Lung (tissue), 11 donors: ENCODE measurements at regions not wholly inside any gene's neighbourhood (a gene's known extent, or its start where the extent isn't known, plus 50 kb on each side); places are given as distances from the start of the nearest gene placed in this dataset.

Experiments used
- ATAC-seq: fragments of 200-7000 bp; cut with Tn5 transposase; one replicate; pipeline ENCODE4 v1.9.1; 2020; ENCODE audit warnings: moderate number of reproducible peaks; ENCODE audit not compliant: insufficient read depth, low FRiP score
- DNase-seq, 3 donors: peaks; one replicate each; pipeline ENCODE4 v3.0.0-alpha.2; 2013 to 2017
- H3K27ac ChIP-seq, 2 donors: one replicate each; pipeline ENCODE4 v1.5.1; 2013; ENCODE audit warnings: mild to moderate bottlenecking in 2 of 2, moderate library complexity in 2 of 2, control low read depth in 1 of 2, inconsistent platforms in 1 of 2, low read depth in 1 of 2, low read length in 1 of 2
- H3K27me3 ChIP-seq, 3 donors: one replicate each; pipeline ENCODE4 v1.5.1; 2013; ENCODE audit warnings: low read length in 2 of 3; ENCODE audit not compliant: control insufficient read depth in 3 of 3, insufficient read depth in 3 of 3
- H3K36me3 ChIP-seq, 4 donors: one replicate each; pipeline ENCODE4 v1.5.1; 2013; ENCODE audit warnings: low read length in 4 of 4, mild to moderate bottlenecking in 1 of 4, moderate library complexity in 1 of 4; ENCODE audit not compliant: control insufficient read depth in 4 of 4, insufficient read depth in 4 of 4
- H3K4me1 ChIP-seq, 5 donors: one replicate each; pipeline ENCODE4 v1.5.1; 2013; ENCODE audit warnings: low read length in 5 of 5, mild to moderate bottlenecking in 2 of 5, moderate library complexity in 1 of 5; ENCODE audit not compliant: control insufficient read depth in 5 of 5, insufficient read depth in 5 of 5
- H3K4me3 ChIP-seq: one replicate; pipeline ENCODE4 v1.5.1; 2013; ENCODE audit warnings: mild to moderate bottlenecking, control low read depth, moderate library complexity
- H3K9ac ChIP-seq, 2 donors: one replicate each; pipeline ENCODE4 v1.5.1; 2013; ENCODE audit warnings: low read length in 2 of 2, control low read depth in 1 of 2; ENCODE audit not compliant: insufficient read depth in 1 of 2
- H3K9me3 ChIP-seq, 4 donors: one replicate each; pipeline ENCODE4 v1.5.1; 2013; ENCODE audit warnings: low read length in 3 of 4, mild to moderate bottlenecking in 1 of 4, moderate library complexity in 1 of 4; ENCODE audit not compliant: control insufficient read depth in 4 of 4, insufficient read depth in 3 of 4
- CTCF ChIP-seq: IDR thresholded peaks from 2 replicates; pipeline ENCODE4 v1.5.1; 2012; ENCODE audit warnings: mild to moderate bottlenecking; ENCODE audit errors: control extremely low read depth, extremely low read depth
- WGBS, 2 donors: extraction: QIAGEN DNeasy Blood & Tissue Kit; methylation state at CpG; one replicate each; pipeline ENCODE4 v1.1.7; 2013; 5-methylcytosine and 5-hydroxymethylcytosine counted together
- donor health status: control.
- donor health status: control.
- donor health status: Bipolar disorder and iron deficiency.
- donor health status: healthy.
- donor health status: DM: yes; HTN: yes; CAD: no.

GRCh38 chr9:91047993-91048607, 246.5 kb downstream of the SYK start:
- Histone ChIP-seq H3K4me3 (no peak overlapping the region), H3K27ac (no peak overlapping the region), H3K9ac (no peak overlapping the region), H3K4me1 (peaks cover 0 to 3% (median 0%) of the 10 kb centered on the region in 5 donors), H3K27me3 (no peaks in the 10 kb centered on the region), H3K9me3 (no peaks in the 10 kb centered on the region), H3K36me3 (no peaks in the 10 kb centered on the region)
- no peak for ATAC-seq
- TF ChIP-seq CTCF = no peak
- DNase-seq = no peak
- WGBS, 2 donors = 82 to 89% methylated on average over 9 of the region's 9 CpGs

GRCh38 chr9:91048749-91049148, 247.1 kb downstream of the SYK start:
- Histone ChIP-seq H3K36me3 (no peaks in the 10 kb centered on the region), H3K27ac (no peak overlapping the region), H3K9ac (no peak overlapping the region), H3K4me1 (peaks cover 0 to 3% (median 0%) of the 10 kb centered on the region in 5 donors), H3K27me3 (no peaks in the 10 kb centered on the region), H3K4me3 (no peak overlapping the region), H3K9me3 (no peaks in the 10 kb centered on the region)
- 68 to 80% methylated on average over 2 of the region's 2 CpGs for WGBS, 2 donors
- no peak for ATAC-seq
- DNase-seq = no peak
- no peak for TF ChIP-seq CTCF

GRCh38 chr9:91053824-91054223, 252.2 kb downstream of the SYK start:
- Histone ChIP-seq H3K9ac (no peak overlapping the region), H3K27me3 (no peaks in the 10 kb centered on the region), H3K4me3 (no peak overlapping the region), H3K36me3 (no peaks in the 10 kb centered on the region), H3K27ac (no peak overlapping the region), H3K9me3 (no peaks in the 10 kb centered on the region), H3K4me1 (peaks cover 0 to 4% (median 0%) of the 10 kb centered on the region in 5 donors)
- TF ChIP-seq CTCF = no peak
- 71 to 91% methylated on average over 2 of the region's 2 CpGs for WGBS, 2 donors
- DNase-seq (no peak), ATAC-seq (no peak)

- Histone ChIP-seq H3K36me3 (no peaks in the 10 kb centered on the region), H3K9me3 (no peaks in the 10 kb centered on the region), H3K27ac (no peak overlapping the region), H3K9ac (no peak overlapping the region), H3K4me3 (no peak overlapping the region), H3K4me1 (peaks cover 0 to 15% (median 4%) of the 10 kb centered on the region in 5 donors), H3K27me3 (no peaks in the 10 kb centered on the region)
- TF ChIP-seq CTCF = no peak
- no peak for DNase-seq
- 82 to 88% methylated on average over 3 of the region's 3 CpGs for WGBS, 2 donors
- ATAC-seq = no peak
Observed at GRCh38 chr9:91055845-91056244, 254.2 kb downstream of the SYK start.
